ENCODE measurements at regions not wholly inside any gene's neighbourhood (a gene's known extent, or its start where the extent isn't known, plus 50 kb on each side); places are given as distances from the start of the nearest gene placed in this dataset.

GRCh38 chr3:29099296-29099695 lies 181.6 kb upstream of the RBMS3 start (continued):
- TF ChIP-seq, protein P1, sequence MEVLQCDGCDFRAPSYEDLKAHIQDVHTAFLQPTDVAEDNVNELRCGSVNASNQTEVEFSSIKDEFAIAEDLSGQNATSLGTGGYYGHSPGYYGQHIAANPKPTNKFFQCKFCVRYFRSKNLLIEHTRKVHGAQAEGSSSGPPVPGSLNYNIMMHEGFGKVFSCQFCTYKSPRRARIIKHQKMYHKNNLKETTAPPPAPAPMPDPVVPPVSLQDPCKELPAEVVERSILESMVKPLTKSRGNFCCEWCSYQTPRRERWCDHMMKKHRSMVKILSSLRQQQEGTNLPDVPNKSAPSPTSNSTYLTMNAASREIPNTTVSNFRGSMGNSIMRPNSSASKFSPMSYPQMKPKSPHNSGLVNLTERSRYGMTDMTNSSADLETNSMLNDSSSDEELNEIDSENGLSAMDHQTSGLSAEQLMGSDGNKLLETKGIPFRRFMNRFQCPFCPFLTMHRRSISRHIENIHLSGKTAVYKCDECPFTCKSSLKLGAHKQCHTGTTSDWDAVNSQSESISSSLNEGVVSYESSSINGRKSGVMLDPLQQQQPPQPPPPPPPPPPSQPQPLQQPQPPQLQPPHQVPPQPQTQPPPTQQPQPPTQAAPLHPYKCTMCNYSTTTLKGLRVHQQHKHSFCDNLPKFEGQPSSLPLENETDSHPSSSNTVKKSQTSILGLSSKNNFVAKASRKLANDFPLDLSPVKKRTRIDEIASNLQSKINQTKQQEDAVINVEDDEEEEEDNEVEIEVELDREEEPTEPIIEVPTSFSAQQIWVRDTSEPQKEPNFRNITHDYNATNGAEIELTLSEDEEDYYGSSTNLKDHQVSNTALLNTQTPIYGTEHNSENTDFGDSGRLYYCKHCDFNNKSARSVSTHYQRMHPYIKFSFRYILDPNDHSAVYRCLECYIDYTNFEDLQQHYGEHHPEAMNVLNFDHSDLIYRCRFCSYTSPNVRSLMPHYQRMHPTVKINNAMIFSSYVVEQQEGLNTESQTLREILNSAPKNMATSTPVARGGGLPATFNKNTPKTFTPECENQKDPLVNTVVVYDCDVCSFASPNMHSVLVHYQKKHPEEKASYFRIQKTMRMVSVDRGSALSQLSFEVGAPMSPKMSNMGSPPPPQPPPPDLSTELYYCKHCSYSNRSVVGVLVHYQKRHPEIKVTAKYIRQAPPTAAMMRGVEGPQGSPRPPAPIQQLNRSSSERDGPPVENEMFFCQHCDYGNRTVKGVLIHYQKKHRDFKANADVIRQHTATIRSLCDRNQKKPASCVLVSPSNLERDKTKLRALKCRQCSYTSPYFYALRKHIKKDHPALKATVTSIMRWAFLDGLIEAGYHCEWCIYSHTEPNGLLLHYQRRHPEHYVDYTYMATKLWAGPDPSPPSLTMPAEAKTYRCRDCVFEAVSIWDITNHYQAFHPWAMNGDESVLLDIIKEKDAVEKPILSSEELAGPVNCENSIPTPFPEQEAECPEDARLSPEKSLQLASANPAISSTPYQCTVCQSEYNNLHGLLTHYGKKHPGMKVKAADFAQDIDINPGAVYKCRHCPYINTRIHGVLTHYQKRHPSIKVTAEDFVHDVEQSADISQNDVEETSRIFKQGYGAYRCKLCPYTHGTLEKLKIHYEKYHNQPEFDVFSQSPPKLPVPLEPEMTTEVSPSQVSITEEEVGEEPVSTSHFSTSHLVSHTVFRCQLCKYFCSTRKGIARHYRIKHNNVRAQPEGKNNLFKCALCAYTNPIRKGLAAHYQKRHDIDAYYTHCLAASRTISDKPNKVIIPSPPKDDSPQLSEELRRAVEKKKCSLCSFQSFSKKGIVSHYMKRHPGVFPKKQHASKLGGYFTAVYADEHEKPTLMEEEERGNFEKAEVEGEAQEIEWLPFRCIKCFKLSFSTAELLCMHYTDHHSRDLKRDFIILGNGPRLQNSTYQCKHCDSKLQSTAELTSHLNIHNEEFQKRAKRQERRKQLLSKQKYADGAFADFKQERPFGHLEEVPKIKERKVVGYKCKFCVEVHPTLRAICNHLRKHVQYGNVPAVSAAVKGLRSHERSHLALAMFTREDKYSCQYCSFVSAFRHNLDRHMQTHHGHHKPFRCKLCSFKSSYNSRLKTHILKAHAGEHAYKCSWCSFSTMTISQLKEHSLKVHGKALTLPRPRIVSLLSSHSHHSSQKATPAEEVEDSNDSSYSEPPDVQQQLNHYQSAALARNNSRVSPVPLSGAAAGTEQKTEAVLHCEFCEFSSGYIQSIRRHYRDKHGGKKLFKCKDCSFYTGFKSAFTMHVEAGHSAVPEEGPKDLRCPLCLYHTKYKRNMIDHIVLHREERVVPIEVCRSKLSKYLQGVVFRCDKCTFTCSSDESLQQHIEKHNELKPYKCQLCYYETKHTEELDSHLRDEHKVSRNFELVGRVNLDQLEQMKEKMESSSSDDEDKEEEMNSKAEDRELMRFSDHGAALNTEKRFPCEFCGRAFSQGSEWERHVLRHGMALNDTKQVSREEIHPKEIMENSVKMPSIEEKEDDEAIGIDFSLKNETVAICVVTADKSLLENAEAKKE (CRISPR knock-in tag; IDR thresholded peaks at IDR 0.05): no peak

DNA sequence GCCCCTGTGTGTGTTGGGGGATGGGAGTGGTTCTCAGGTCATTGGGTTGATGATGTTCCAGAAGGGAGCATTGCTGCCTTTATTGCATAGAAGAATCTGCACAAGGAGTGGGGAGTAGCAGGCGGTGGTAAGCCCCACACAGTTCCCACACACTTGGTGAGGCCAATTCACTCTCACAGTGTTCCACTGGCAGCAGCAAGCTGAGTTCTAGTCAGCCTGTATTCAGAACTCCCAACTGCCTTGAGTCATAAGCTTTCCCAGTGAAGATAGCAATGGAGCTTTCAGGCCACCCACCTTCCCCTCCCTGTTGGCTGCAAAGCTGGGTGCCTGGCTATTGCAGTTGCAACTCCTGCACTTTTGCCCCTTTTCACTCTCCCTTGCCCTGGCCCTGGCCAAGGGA lies 181.1 kb upstream of the RBMS3 start:
- Histone ChIP-seq H3K79me2 (replicated peaks; ENCODE audit: insufficient read depth) (no peaks in the 10 kb centered on the region), H3K4me2 (no peak overlapping the region), H3K27me3 (ENCODE audit: insufficient read depth) (no peaks in the 10 kb centered on the region), H3K36me3 (ENCODE audit: insufficient read depth) (no peaks in the 10 kb centered on the region), H3K4me1 (ENCODE audit: insufficient read depth) (no peaks in the 10 kb centered on the region), H4K20me1 (replicated peaks; ENCODE audit: insufficient read depth) (no peaks in the 10 kb centered on the region), H3K27ac (ENCODE audit: low read depth) (no peak overlapping the region), H3F3A (replicated peaks; ENCODE audit: low read depth) (no peaks in the 10 kb centered on the region), H2AFZ (no peak overlapping the region), H3K9me2 (ENCODE audit: insufficient read depth) (no peaks in the 10 kb centered on the region), H3K4me3 (no peak overlapping the region)
- DNase-seq (ENCODE audit: low spot score): no peak
- peaks cover 3% of the 10 kb centered on the region for H3K27me3 Mint-ChIP-seq (ENCODE audit: insufficient read depth, low read depth, poor library complexity)
- H3K36me3 Mint-ChIP-seq (ENCODE audit: low read depth): no peaks in the 10 kb centered on the region
- no peaks in the 10 kb centered on the region; the same call in 2 of the 3 replicates for H3K9me3 Mint-ChIP-seq
- peaks cover 4% of the 10 kb centered on the region; the same call in 2 of the 3 replicates for H3K4me1 Mint-ChIP-seq
- no peak overlapping the region for H3K27ac Mint-ChIP-seq
- no peak overlapping the region for H3K4me3 Mint-ChIP-seq
- no peak for ATAC-seq
- TF ChIP-seq, protein P2, sequence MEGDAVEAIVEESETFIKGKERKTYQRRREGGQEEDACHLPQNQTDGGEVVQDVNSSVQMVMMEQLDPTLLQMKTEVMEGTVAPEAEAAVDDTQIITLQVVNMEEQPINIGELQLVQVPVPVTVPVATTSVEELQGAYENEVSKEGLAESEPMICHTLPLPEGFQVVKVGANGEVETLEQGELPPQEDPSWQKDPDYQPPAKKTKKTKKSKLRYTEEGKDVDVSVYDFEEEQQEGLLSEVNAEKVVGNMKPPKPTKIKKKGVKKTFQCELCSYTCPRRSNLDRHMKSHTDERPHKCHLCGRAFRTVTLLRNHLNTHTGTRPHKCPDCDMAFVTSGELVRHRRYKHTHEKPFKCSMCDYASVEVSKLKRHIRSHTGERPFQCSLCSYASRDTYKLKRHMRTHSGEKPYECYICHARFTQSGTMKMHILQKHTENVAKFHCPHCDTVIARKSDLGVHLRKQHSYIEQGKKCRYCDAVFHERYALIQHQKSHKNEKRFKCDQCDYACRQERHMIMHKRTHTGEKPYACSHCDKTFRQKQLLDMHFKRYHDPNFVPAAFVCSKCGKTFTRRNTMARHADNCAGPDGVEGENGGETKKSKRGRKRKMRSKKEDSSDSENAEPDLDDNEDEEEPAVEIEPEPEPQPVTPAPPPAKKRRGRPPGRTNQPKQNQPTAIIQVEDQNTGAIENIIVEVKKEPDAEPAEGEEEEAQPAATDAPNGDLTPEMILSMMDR (conservative IDR thresholded peaks at IDR 0.05; ENCODE audit: low read depth in 2 of 2): no peak
- TF ChIP-seq POLR2AphosphoS5 (IDR thresholded peaks at IDR 0.05; ENCODE audit: low read depth) (no peak), EZH2phosphoT487 (IDR thresholded peaks at IDR 0.05; ENCODE audit: unreplicated experiment) (no peak), JUNB (IDR thresholded peaks at IDR 0.05; ENCODE audit: unreplicated experiment) (no peak), STAT1 (IDR thresholded peaks at IDR 0.05; ENCODE audit: unreplicated experiment) (no peak), ZNF331 (CRISPR knock-in tag; IDR thresholded peaks at IDR 0.05; ENCODE audit: low read depth) (no peak), CREB1 (CRISPR knock-in tag; IDR thresholded peaks at IDR 0.05; ENCODE audit: low read depth) (no peak), ZNF114 (CRISPR knock-in tag; IDR thresholded peaks at IDR 0.05) (no peak), NANOG (IDR thresholded peaks at IDR 0.05; ENCODE audit: borderline replicate concordance) (no peak)
- TF ChIP-seq, protein P3, sequence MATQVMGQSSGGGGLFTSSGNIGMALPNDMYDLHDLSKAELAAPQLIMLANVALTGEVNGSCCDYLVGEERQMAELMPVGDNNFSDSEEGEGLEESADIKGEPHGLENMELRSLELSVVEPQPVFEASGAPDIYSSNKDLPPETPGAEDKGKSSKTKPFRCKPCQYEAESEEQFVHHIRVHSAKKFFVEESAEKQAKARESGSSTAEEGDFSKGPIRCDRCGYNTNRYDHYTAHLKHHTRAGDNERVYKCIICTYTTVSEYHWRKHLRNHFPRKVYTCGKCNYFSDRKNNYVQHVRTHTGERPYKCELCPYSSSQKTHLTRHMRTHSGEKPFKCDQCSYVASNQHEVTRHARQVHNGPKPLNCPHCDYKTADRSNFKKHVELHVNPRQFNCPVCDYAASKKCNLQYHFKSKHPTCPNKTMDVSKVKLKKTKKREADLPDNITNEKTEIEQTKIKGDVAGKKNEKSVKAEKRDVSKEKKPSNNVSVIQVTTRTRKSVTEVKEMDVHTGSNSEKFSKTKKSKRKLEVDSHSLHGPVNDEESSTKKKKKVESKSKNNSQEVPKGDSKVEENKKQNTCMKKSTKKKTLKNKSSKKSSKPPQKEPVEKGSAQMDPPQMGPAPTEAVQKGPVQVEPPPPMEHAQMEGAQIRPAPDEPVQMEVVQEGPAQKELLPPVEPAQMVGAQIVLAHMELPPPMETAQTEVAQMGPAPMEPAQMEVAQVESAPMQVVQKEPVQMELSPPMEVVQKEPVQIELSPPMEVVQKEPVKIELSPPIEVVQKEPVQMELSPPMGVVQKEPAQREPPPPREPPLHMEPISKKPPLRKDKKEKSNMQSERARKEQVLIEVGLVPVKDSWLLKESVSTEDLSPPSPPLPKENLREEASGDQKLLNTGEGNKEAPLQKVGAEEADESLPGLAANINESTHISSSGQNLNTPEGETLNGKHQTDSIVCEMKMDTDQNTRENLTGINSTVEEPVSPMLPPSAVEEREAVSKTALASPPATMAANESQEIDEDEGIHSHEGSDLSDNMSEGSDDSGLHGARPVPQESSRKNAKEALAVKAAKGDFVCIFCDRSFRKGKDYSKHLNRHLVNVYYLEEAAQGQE (IDR thresholded peaks at IDR 0.05; ENCODE audit: unreplicated experiment): no peak
